Colonic mucosa (tissue), 4 donors: ENCODE measurements at regions not wholly inside any gene's neighbourhood (a gene's known extent, or its start where the extent isn't known, plus 50 kb on each side); places are given as distances from the start of the nearest gene placed in this dataset.

ENCODE experiments used
- DNase-seq: peaks from one replicate; pipeline ENCODE4 v3.0.0-alpha.2; 2020
- H3K27ac ChIP-seq: fragments of 200-600 bp; one replicate; pipeline ENCODE4 v1.8.0; 2021
- H3K27me3 ChIP-seq: fragments of 200-600 bp; one replicate; pipeline ENCODE4 v1.8.0; 2021
- H3K36me3 ChIP-seq: fragments of 200-600 bp; one replicate; pipeline ENCODE4 v1.8.0; 2021
- H3K4me1 ChIP-seq: fragments of 200-600 bp; one replicate; pipeline ENCODE4 v1.8.0; 2021; ENCODE audit warnings: mild to moderate bottlenecking
- H3K4me3 ChIP-seq: fragments of 200-600 bp; one replicate; pipeline ENCODE4 v1.8.0; 2021
- H3K9ac ChIP-seq, 2 donors: one replicate each; pipeline ENCODE4 v1.7.0; 2013; ENCODE audit warnings: control low read depth in 2 of 2, low read depth in 2 of 2, low read length in 2 of 2
- H3K9me3 ChIP-seq: fragments of 200-600 bp; one replicate; pipeline ENCODE4 v1.8.0; 2021
- intact Hi-C: fragments of 100-400 bp; cut with DNase I; formaldehyde crosslinking; loops from one replicate; pipeline ENCODE4 v1.14.1; 2022
- TF ChIP-seq, protein P1 (sequence below): fragments of 200-600 bp; IDR thresholded peaks from one replicate; pipeline ENCODE4 v1.8.0; 2022; ENCODE audit warnings: antibody characterized with exemption, mild to moderate bottlenecking
- donor health status: healthy.
- donor health status: DM: no; HTN: no; CAD: no.
- donor health status: DM: no; HTN: no; CAD: no.

- Histone ChIP-seq H3K9ac (no peak overlapping the region), H3K4me1 (no peaks in the 10 kb centered on the region), H3K9me3 (no peaks in the 10 kb centered on the region), H3K27ac (no peak overlapping the region), H3K36me3 (no peaks in the 10 kb centered on the region), H3K27me3 (no peaks in the 10 kb centered on the region), H3K4me3 (no peak overlapping the region)
- no peak for DNase-seq
- intact Hi-C loops, result no loop called here
- TF ChIP-seq, protein P1, sequence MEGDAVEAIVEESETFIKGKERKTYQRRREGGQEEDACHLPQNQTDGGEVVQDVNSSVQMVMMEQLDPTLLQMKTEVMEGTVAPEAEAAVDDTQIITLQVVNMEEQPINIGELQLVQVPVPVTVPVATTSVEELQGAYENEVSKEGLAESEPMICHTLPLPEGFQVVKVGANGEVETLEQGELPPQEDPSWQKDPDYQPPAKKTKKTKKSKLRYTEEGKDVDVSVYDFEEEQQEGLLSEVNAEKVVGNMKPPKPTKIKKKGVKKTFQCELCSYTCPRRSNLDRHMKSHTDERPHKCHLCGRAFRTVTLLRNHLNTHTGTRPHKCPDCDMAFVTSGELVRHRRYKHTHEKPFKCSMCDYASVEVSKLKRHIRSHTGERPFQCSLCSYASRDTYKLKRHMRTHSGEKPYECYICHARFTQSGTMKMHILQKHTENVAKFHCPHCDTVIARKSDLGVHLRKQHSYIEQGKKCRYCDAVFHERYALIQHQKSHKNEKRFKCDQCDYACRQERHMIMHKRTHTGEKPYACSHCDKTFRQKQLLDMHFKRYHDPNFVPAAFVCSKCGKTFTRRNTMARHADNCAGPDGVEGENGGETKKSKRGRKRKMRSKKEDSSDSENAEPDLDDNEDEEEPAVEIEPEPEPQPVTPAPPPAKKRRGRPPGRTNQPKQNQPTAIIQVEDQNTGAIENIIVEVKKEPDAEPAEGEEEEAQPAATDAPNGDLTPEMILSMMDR, result no peak
Measured at GRCh38 chr2:188824125-188824524, 150.0 kb upstream of the COL3A1 start.

DNA sequence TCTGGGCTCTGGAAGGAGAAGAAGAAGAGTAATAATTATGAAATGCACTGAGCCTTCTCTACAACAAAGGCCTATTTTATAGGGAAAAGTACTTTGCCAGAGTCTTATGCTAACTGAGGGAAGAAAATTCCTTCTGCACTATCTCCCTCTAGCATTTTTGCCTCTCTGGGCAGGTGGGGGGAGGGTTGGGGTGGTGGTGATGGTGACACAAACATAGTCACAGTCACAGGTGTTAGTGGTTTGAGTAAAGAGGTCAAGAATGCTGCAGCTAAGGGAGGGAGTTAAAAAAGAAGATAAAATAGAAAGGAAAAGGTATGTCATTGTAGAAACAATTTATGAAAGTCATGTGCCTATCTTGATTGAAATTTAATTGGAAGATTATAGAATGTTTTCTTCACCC lies 140.8 kb upstream of the COL3A1 start:
- Histone ChIP-seq H3K36me3 (no peaks in the 10 kb centered on the region), H3K4me3 (no peak overlapping the region), H3K9ac (no peak overlapping the region), H3K4me1 (no peaks in the 10 kb centered on the region), H3K9me3 (no peaks in the 10 kb centered on the region), H3K27me3 (no peaks in the 10 kb centered on the region), H3K27ac (no peak overlapping the region)
- TF ChIP-seq, protein P1, result no peak
- intact Hi-C loops, result no loop called here
- DNase-seq, result no peak

GRCh38 chr2:188833799-188834198 lies 140.4 kb upstream of the COL3A1 start:
- no peak overlapping the region for H3K4me3 ChIP-seq
- no peaks in the 10 kb centered on the region for H3K9me3 ChIP-seq
- no peak overlapping the region for H3K9ac ChIP-seq
- TF ChIP-seq, protein P1, result no peak
- no peaks in the 10 kb centered on the region for H3K4me1 ChIP-seq
- no peaks in the 10 kb centered on the region for H3K27me3 ChIP-seq
- no peaks in the 10 kb centered on the region for H3K36me3 ChIP-seq
- no peak for DNase-seq
- intact Hi-C loops, result no loop called here
- H3K27ac ChIP-seq, result no peak overlapping the region

DNA sequence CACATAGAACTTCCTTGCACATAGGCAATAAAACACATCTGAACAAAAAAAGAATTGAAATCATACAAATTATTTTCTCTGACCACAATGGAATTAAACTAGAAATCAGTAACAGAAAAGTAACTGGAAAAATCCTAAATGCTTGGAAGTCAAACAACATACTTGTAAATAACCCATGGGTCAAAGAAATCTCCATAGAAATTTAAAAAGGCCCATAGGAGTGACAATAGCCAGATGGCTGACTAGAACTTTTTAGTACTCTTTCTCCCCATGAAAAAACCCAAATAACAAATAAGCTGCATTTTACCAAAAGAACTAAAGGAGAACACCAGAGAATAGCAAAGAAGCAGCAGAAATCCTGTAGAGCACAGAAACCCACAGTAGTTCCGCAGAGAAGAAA lies 139.2 kb upstream of the COL3A1 start:
- Histone ChIP-seq H3K27me3 (no peaks in the 10 kb centered on the region), H3K27ac (no peak overlapping the region), H3K9me3 (no peaks in the 10 kb centered on the region), H3K36me3 (no peaks in the 10 kb centered on the region), H3K4me1 (no peaks in the 10 kb centered on the region), H3K9ac (no peak overlapping the region), H3K4me3 (no peak overlapping the region)
- TF ChIP-seq, protein P1, result no peak
- intact Hi-C loops, result no loop called here
- DNase-seq, result no peak

GRCh38 chr2:188835821-188836220 lies 138.4 kb upstream of the COL3A1 start:
- Histone ChIP-seq H3K4me3 (no peak overlapping the region), H3K27me3 (no peaks in the 10 kb centered on the region), H3K9me3 (no peaks in the 10 kb centered on the region), H3K4me1 (no peaks in the 10 kb centered on the region), H3K27ac (no peak overlapping the region), H3K36me3 (no peaks in the 10 kb centered on the region), H3K9ac (no peak overlapping the region)
- TF ChIP-seq, protein P1, result no peak
- intact Hi-C loops, result no loop called here
- DNase-seq, result no peak

DNA sequence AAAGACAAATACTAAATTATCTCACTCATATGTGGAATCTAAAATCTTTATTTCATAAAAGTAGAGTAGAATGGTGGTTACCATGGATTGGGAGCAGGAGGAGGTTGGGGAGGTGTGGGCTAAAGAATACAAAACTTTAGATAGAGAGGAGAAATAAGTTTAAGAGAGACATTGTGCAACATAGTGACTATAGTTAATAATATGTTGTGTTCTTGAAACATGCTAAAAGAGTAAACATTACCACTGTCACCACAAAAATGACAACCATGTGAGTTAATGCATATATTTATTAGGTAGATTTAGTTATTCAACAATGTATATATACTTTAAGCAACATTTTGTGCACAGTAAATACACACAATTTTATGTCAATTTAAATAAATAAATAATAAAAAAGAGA lies 128.5 kb upstream of the COL3A1 start:
- Histone ChIP-seq H3K9me3 (no peaks in the 10 kb centered on the region), H3K9ac (no peak overlapping the region), H3K36me3 (no peaks in the 10 kb centered on the region), H3K27ac (no peak overlapping the region), H3K27me3 (no peaks in the 10 kb centered on the region), H3K4me3 (no peak overlapping the region), H3K4me1 (no peaks in the 10 kb centered on the region)
- TF ChIP-seq, protein P1, result no peak
- no peak for DNase-seq
- intact Hi-C loops, result no loop called here
